HepG2 (cell line): ENCODE measurements at regions not wholly inside any gene's neighbourhood (a gene's known extent, or its start where the extent isn't known, plus 50 kb on each side); places are given as distances from the start of the nearest gene placed in this dataset.

ENCODE experiments used
- ATAC-seq: fragments of 200-7000 bp; cut with Tn5 transposase; 3 replicates; pipeline ENCODE4 v1.9.1; 2020; ENCODE audit warnings: mild to moderate bottlenecking, moderate library complexity
- BruUV-seq: library from RNA; stranded (reverse); fragments of 400-500 nt; replicated peaks from 2 replicates; lab custom pipeline; 2021; lab: Mats Ljungman, UMichigan
- CTCF ChIA-PET: fragments of 300-600 bp; formaldehyde crosslinking; extraction: SDS; loops from one replicate; lab custom pipeline; 2021; ENCODE audit warnings: low total read pairs, inconsistent platforms, low intra/inter-chr PET ratio; lab: Yijun Ruan, JAX
- POLR2A ChIA-PET: fragments of 350-600 bp; sonication (Branson Sonifier 250); formaldehyde crosslinking; loops from one replicate; lab custom pipeline; 2020; ENCODE audit warnings: antibody characterized with exemption, inconsistent platforms; lab: Yijun Ruan, JAX
- DNase-seq: peaks from one replicate; pipeline ENCODE4 v3.0.0-alpha.2; 2015; ENCODE audit warnings: low spot score
- FAIRE-seq: peaks from 3 replicates; lab custom pipeline; 2011; peaks lifted over from hg19 to GRCh38; lab: Jason Lieb, UNC
- H2AFZ ChIP-seq: one replicate; pipeline ENCODE4 v1.6.1; 2011; ENCODE audit warnings: low read length, inconsistent platforms
- H3K27ac ChIP-seq: fragments of 300-600 bp; 3 replicates; pipeline ENCODE4 v1.8.0; 2011; ENCODE audit warnings: mixed run types, mild to moderate bottlenecking, mixed read lengths, low read length, inconsistent platforms; ENCODE audit not compliant: insufficient read depth; ENCODE audit errors: extremely low read length
- H3K27me3 ChIP-seq, 2 experiments: fragments of 200-600 bp in 1 of 2; 2 replicates in 1 of 2; 3 replicates in 1 of 2; pipeline versions ENCODE4 v1.6.0 to v1.8.0; 2011; ENCODE audit warnings: low read length in 2 of 2, mild to moderate bottlenecking in 2 of 2, moderate library complexity in 2 of 2, inconsistent platforms in 1 of 2; ENCODE audit not compliant: insufficient read depth in 2 of 2, control insufficient read depth in 1 of 2
- H3K36me3 ChIP-seq, 2 experiments: fragments of 200-600 bp in 1 of 2; replicated peaks in 1 of 2; 2 replicates in 1 of 2; 3 replicates in 1 of 2; pipeline versions ENCODE4 v1.5.1 to v1.8.0; 2011; ENCODE audit warnings: low read length in 2 of 2, inconsistent platforms in 1 of 2; ENCODE audit not compliant: insufficient read depth in 2 of 2, control insufficient read depth in 1 of 2
- H3K4me1 ChIP-seq: 2 replicates; pipeline ENCODE4 v1.5.1; 2012; ENCODE audit warnings: low read length, inconsistent platforms; ENCODE audit not compliant: insufficient read depth
- H3K4me2 ChIP-seq: 2 replicates; pipeline ENCODE4 v1.6.0; 2011; ENCODE audit warnings: low read depth, low read length, inconsistent platforms
- H3K4me3 ChIP-seq, 3 experiments: fragments of 200-600 bp in 1 of 3; sonication (generic), shearing (Covaris generic) in 1 of 3; replicated peaks in 1 of 3; 2 replicates each; pipeline ENCODE4 v1.5.1; 2011 to 2016; ENCODE audit warnings: low read length in 3 of 3, inconsistent platforms in 2 of 3, low read depth in 2 of 3, mild to moderate bottlenecking in 2 of 3, control low read depth in 1 of 3, mixed read lengths in 1 of 3; ENCODE audit not compliant: insufficient read depth in 1 of 3
- H3K79me2 ChIP-seq: one replicate; pipeline ENCODE4 v1.6.1; 2011; ENCODE audit warnings: low read length, inconsistent platforms; ENCODE audit not compliant: insufficient read depth
- H3K9ac ChIP-seq: 2 replicates; pipeline ENCODE4 v1.6.0; 2011; ENCODE audit warnings: mild to moderate bottlenecking, low read depth, low read length, inconsistent platforms; ENCODE audit not compliant: insufficient read depth
- H3K9me3 ChIP-seq: 2 replicates; pipeline ENCODE4 v1.5.1; 2012; ENCODE audit warnings: mild to moderate bottlenecking, low read length
- H4K20me1 ChIP-seq: 2 replicates; pipeline ENCODE4 v1.6.0; 2011; ENCODE audit warnings: inconsistent platforms, mild to moderate bottlenecking, low read length, moderate library complexity; ENCODE audit not compliant: insufficient read depth
- ATM ChIP-seq: fragments of 450-650 bp; IDR thresholded peaks from 2 replicates; pipeline ENCODE4 v1.7.1; 2017; ENCODE audit warnings: mild to moderate bottlenecking, borderline replicate concordance
- HNF4A ChIP-seq: sonication (generic); formaldehyde crosslinking; IDR thresholded peaks from 2 replicates; pipeline ENCODE4 v1.4.0; 2020; ENCODE audit warnings: missing genetic modification reagents
- HOMEZ ChIP-seq: IDR thresholded peaks from 2 replicates; pipeline ENCODE4 v1.6.1; 2016; ENCODE audit warnings: low read depth
- NR2F2 ChIP-seq: IDR thresholded peaks from 2 replicates; pipeline ENCODE4 v1.6.1; 2012; ENCODE audit warnings: low read depth, inconsistent platforms, borderline replicate concordance
- SIX1 ChIP-seq: sonication (generic); formaldehyde crosslinking; IDR thresholded peaks from 2 replicates; pipeline ENCODE4 v1.4.0; 2020; ENCODE audit warnings: missing genetic modification reagents, borderline replicate concordance
- ZBTB42 ChIP-seq: sonication (generic); formaldehyde crosslinking; IDR thresholded peaks from 2 replicates; pipeline ENCODE4 v1.5.0; 2020; ENCODE audit warnings: mild to moderate bottlenecking, missing genetic modification reagents
- ZNF709 ChIP-seq: sonication (generic); formaldehyde crosslinking; IDR thresholded peaks from 2 replicates; pipeline ENCODE4 v1.5.0; 2020; ENCODE audit warnings: mild to moderate bottlenecking, missing genetic modification reagents
- ZNF766 ChIP-seq: sonication (generic); formaldehyde crosslinking; IDR thresholded peaks from 2 replicates; pipeline ENCODE4 v1.5.0; 2020; ENCODE audit warnings: missing genetic modification reagents, borderline replicate concordance
- WGBS: methylation state at CpG from one replicate; pipeline ENCODE4 v1.1.6; 2017; ENCODE audit warnings: low lambda C conversion rate; 5-methylcytosine and 5-hydroxymethylcytosine counted together
- in situ Hi-C: cut with HindIII; loops from 2 replicates; pipeline ENCODE4 v1.10.0; 2017; ENCODE audit warnings: low pct_unique_long_range_greater_than_20kb; ENCODE audit not compliant: extremely low pct_ligation_motif_present
- intact Hi-C: fragments of 100-400 bp; cut with micrococcal nuclease; formaldehyde crosslinking; loops from one replicate; pipeline ENCODE4 v1.10.0; 2022; ENCODE audit not compliant: unreplicated experiment
- TF ChIP-seq, protein P1 (sequence below): sonication (generic); formaldehyde crosslinking; IDR thresholded peaks from 2 replicates; pipeline ENCODE4 v1.4.0; 2020; ENCODE audit warnings: missing genetic modification reagents, borderline replicate concordance
- TF ChIP-seq, protein P2 (sequence below): sonication (generic); formaldehyde crosslinking; IDR thresholded peaks from 2 replicates; pipeline ENCODE4 v1.4.0; 2020; ENCODE audit warnings: missing genetic modification reagents, borderline replicate concordance
- TF ChIP-seq, protein P3 (sequence below): sonication (generic); formaldehyde crosslinking; IDR thresholded peaks from 2 replicates; pipeline ENCODE4 v1.4.0; 2020; ENCODE audit warnings: missing genetic modification reagents, borderline replicate concordance

- TF ChIP-seq, protein P1, sequence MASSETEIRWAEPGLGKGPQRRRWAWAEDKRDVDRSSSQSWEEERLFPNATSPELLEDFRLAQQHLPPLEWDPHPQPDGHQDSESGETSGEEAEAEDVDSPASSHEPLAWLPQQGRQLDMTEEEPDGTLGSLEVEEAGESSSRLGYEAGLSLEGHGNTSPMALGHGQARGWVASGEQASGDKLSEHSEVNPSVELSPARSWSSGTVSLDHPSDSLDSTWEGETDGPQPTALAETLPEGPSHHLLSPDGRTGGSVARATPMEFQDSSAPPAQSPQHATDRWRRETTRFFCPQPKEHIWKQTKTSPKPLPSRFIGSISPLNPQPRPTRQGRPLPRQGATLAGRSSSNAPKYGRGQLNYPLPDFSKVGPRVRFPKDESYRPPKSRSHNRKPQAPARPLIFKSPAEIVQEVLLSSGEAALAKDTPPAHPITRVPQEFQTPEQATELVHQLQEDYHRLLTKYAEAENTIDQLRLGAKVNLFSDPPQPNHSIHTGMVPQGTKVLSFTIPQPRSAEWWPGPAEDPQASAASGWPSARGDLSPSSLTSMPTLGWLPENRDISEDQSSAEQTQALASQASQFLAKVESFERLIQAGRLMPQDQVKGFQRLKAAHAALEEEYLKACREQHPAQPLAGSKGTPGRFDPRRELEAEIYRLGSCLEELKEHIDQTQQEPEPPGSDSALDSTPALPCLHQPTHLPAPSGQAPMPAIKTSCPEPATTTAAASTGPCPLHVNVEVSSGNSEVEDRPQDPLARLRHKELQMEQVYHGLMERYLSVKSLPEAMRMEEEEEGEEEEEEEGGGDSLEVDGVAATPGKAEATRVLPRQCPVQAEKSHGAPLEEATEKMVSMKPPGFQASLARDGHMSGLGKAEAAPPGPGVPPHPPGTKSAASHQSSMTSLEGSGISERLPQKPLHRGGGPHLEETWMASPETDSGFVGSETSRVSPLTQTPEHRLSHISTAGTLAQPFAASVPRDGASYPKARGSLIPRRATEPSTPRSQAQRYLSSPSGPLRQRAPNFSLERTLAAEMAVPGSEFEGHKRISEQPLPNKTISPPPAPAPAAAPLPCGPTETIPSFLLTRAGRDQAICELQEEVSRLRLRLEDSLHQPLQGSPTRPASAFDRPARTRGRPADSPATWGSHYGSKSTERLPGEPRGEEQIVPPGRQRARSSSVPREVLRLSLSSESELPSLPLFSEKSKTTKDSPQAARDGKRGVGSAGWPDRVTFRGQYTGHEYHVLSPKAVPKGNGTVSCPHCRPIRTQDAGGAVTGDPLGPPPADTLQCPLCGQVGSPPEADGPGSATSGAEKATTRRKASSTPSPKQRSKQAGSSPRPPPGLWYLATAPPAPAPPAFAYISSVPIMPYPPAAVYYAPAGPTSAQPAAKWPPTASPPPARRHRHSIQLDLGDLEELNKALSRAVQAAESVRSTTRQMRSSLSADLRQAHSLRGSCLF (CRISPR knock-in tag) = no peak
- TF ChIP-seq SIX1 (CRISPR knock-in tag) = no peak
- TF ChIP-seq ZBTB42 (CRISPR knock-in tag) = no peak
- no peak for TF ChIP-seq HOMEZ (CRISPR knock-in tag)
- TF ChIP-seq HNF4A = no peak
- TF ChIP-seq, all 625 proteins: peak for 0
These were observed 125.3 kb downstream of the GLUD2 start (continued) for GRCh38 chrX:121172703-121173102.

DNA sequence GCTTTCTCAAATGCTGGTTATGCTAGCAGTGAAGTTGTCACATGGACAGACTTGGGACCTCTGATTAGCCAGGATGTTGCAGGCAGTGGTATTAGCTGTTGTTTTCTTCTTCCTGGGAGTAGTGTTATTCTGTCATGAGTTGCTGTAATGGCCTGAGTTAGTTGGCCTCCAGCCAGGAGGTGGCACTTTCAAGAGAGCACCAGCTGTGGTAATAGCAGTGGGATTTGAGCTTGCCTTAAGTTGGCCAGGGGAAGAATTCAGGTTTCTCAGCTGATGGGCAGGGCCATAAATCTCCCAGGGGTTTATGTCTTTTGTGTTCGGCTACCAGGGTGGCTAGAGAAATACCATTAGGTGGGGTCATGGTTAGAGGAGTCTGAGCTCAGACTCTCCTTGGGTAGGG, 132.6 kb downstream of the GLUD2 start:
- Histone ChIP-seq H3K79me2 (no peaks in the 10 kb centered on the region), H3K36me3 (no peaks in the 10 kb centered on the region), H4K20me1 (no peaks in the 10 kb centered on the region), H3K27me3 (no peaks in the 10 kb centered on the region), H2AFZ (no peak overlapping the region), H3K27ac (no peak overlapping the region), H3K4me2 (no peak overlapping the region), H3K9me3 (no peaks in the 10 kb centered on the region), H3K4me3 (no peak overlapping the region), H3K9ac (no peak overlapping the region), H3K4me1 (no peaks in the 10 kb centered on the region)
- intact Hi-C loops (no loop called here), in situ Hi-C loops (no loop called here)
- FAIRE-seq (no peak), DNase-seq (no peak), ATAC-seq (no peak)
- POLR2A ChIA-PET = no interaction called here
- CTCF ChIA-PET = no interaction called here
- no CpG with 5 or more reads among the region's 1 CpG for WGBS
- BruUV-seq = no TSS peak
- no peak for TF ChIP-seq NR2F2
- TF ChIP-seq ATM = no peak
- TF ChIP-seq, protein P2, sequence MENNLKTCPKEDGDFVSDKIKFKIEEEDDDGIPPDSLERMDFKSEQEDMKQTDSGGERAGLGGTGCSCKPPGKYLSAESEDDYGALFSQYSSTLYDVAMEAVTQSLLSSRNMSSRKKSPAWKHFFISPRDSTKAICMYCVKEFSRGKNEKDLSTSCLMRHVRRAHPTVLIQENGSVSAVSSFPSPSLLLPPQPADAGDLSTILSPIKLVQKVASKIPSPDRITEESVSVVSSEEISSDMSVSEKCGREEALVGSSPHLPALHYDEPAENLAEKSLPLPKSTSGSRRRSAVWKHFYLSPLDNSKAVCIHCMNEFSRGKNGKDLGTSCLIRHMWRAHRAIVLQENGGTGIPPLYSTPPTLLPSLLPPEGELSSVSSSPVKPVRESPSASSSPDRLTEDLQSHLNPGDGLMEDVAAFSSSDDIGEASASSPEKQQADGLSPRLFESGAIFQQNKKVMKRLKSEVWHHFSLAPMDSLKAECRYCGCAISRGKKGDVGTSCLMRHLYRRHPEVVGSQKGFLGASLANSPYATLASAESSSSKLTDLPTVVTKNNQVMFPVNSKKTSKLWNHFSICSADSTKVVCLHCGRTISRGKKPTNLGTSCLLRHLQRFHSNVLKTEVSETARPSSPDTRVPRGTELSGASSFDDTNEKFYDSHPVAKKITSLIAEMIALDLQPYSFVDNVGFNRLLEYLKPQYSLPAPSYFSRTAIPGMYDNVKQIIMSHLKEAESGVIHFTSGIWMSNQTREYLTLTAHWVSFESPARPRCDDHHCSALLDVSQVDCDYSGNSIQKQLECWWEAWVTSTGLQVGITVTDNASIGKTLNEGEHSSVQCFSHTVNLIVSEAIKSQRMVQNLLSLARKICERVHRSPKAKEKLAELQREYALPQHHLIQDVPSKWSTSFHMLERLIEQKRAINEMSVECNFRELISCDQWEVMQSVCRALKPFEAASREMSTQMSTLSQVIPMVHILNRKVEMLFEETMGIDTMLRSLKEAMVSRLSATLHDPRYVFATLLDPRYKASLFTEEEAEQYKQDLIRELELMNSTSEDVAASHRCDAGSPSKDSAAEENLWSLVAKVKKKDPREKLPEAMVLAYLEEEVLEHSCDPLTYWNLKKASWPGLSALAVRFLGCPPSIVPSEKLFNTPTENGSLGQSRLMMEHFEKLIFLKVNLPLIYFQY (CRISPR knock-in tag) = no peak
- TF ChIP-seq, protein P3, sequence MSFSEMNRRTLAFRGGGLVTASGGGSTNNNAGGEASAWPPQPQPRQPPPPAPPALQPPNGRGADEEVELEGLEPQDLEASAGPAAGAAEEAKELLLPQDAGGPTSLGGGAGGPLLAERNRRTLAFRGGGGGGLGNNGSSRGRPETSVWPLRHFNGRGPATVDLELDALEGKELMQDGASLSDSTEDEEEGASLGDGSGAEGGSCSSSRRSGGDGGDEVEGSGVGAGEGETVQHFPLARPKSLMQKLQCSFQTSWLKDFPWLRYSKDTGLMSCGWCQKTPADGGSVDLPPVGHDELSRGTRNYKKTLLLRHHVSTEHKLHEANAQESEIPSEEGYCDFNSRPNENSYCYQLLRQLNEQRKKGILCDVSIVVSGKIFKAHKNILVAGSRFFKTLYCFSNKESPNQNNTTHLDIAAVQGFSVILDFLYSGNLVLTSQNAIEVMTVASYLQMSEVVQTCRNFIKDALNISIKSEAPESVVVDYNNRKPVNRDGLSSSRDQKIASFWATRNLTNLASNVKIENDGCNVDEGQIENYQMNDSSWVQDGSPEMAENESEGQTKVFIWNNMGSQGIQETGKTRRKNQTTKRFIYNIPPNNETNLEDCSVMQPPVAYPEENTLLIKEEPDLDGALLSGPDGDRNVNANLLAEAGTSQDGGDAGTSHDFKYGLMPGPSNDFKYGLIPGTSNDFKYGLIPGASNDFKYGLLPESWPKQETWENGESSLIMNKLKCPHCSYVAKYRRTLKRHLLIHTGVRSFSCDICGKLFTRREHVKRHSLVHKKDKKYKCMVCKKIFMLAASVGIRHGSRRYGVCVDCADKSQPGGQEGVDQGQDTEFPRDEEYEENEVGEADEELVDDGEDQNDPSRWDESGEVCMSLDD (CRISPR knock-in tag) = no peak
- no peak for TF ChIP-seq ZNF709 (CRISPR knock-in tag)
- no peak for TF ChIP-seq ZNF766 (CRISPR knock-in tag)
